ENCODE measurements at regions not wholly inside any gene's neighbourhood (a gene's known extent, or its start where the extent isn't known, plus 50 kb on each side); places are given as distances from the start of the nearest gene placed in this dataset.

GRCh38 chr9:25964239-25964638 lies 286.0 kb upstream of the TUSC1 start:
- TF ChIP-seq ZNF626 (tag by site-specific recombination; IDR thresholded peaks at IDR 0.05) (no peak), ZNF169 (tag by site-specific recombination; IDR thresholded peaks at IDR 0.05) (no peak), ZNF654 (tag by site-specific recombination; IDR thresholded peaks at IDR 0.05; ENCODE audit: low read depth) (peak; percentile 78)
- Histone ChIP-seq H3K27ac (ENCODE audit: extremely low read depth, low read depth, low read length) (no peak overlapping the region), H3K4me3 (ENCODE audit: low read depth, low read length) (no peak overlapping the region), H3K36me3 (ENCODE audit: control insufficient read depth in 2 of 2, insufficient read depth in 1 of 2, low read length in 2 of 2) (no peaks in the 10 kb centered on the region), H3K9me3 (ENCODE audit: control insufficient read depth, insufficient read depth, low read depth, low read length) (no peaks in the 10 kb centered on the region), H3K4me1 (ENCODE audit: control insufficient read depth, insufficient read depth, low read length) (no peaks in the 10 kb centered on the region)
- CTCF ChIA-PET, result interaction anchor here (0.7 to 2.7 kb wide), 5 partner anchors 8 to 362 kb away, joined by 3 to 19 read pairs (median 4); no protein-coding TSS in a partner anchor
- POLR2A ChIA-PET, result no interaction called here

GRCh38 chr9:25960178-25960577 lies 281.9 kb upstream of the TUSC1 start:
- Histone ChIP-seq H3K4me3 (ENCODE audit: low read depth, low read length) (no peak overlapping the region), H3K36me3 (ENCODE audit: control insufficient read depth in 2 of 2, insufficient read depth in 1 of 2, low read length in 2 of 2) (no peaks in the 10 kb centered on the region), H3K4me1 (ENCODE audit: control insufficient read depth, insufficient read depth, low read length) (no peaks in the 10 kb centered on the region), H3K9me3 (ENCODE audit: control insufficient read depth, insufficient read depth, low read depth, low read length) (no peaks in the 10 kb centered on the region), H3K27ac (ENCODE audit: extremely low read depth, low read depth, low read length) (no peak overlapping the region)
- ChIA-PET POLR2A (no interaction called here), CTCF (no interaction called here)
- no peak for TF ChIP-seq ZNF549 (tag by site-specific recombination; IDR thresholded peaks at IDR 0.05)
- no peak for TF ChIP-seq ZNF416 (tag by site-specific recombination; IDR thresholded peaks at IDR 0.05)

GRCh38 chr9:25954209-25954608 lies 276.0 kb upstream of the TUSC1 start:
- no peak for TF ChIP-seq BCL11A (tag by site-specific recombination; IDR thresholded peaks at IDR 0.05; ENCODE audit: low read depth)
- no peak for TF ChIP-seq AEBP2 (tag by site-specific recombination; IDR thresholded peaks at IDR 0.05; ENCODE audit: borderline replicate concordance)
- TF ChIP-seq KLF9 (tag by site-specific recombination; IDR thresholded peaks at IDR 0.05; ENCODE audit: low read depth), result no peak
- no peak for TF ChIP-seq ZNF280D (tag by site-specific recombination; IDR thresholded peaks at IDR 0.05)
- TF ChIP-seq ZNF76 (tag by site-specific recombination; IDR thresholded peaks at IDR 0.05; ENCODE audit: borderline replicate concordance, low read depth), result no peak
- no peak for TF ChIP-seq HOXD13 (CRISPR knock-in tag; IDR thresholded peaks at IDR 0.05; ENCODE audit: borderline replicate concordance)
- TF ChIP-seq GLIS1 (tag by site-specific recombination; IDR thresholded peaks at IDR 0.05), result no peak
- no peak for TF ChIP-seq ZSCAN18 (tag by site-specific recombination; IDR thresholded peaks at IDR 0.05)
- no peak for TF ChIP-seq ZNF513 (tag by site-specific recombination; IDR thresholded peaks at IDR 0.05)
- no peak for TF ChIP-seq ZNF624 (tag by site-specific recombination; IDR thresholded peaks at IDR 0.05)
- no peak for TF ChIP-seq ZBTB44 (tag by site-specific recombination; IDR thresholded peaks at IDR 0.05)
- no peak for TF ChIP-seq ZNF501 (tag by site-specific recombination; IDR thresholded peaks at IDR 0.05)
- TF ChIP-seq ZNF221 (tag by site-specific recombination; IDR thresholded peaks at IDR 0.05; ENCODE audit: borderline replicate concordance), result no peak
- TF ChIP-seq ZNF239 (tag by site-specific recombination; IDR thresholded peaks at IDR 0.05), result no peak
- no peak for TF ChIP-seq ZNF140 (tag by site-specific recombination; IDR thresholded peaks at IDR 0.05)
- H3K4me1 ChIP-seq (ENCODE audit: control insufficient read depth, insufficient read depth, low read length), result no peaks in the 10 kb centered on the region
- H3K27ac ChIP-seq (ENCODE audit: extremely low read depth, low read depth, low read length), result no peak overlapping the region
- ChIA-PET POLR2A (no interaction called here), CTCF (interaction anchor here (1.0 kb wide), 1 partner anchor 11 kb away, joined by 4 read pairs; no protein-coding TSS in a partner anchor)
- no peak overlapping the region for H3K4me3 ChIP-seq (ENCODE audit: low read depth, low read length)
- H3K9me3 ChIP-seq (ENCODE audit: control insufficient read depth, insufficient read depth, low read depth, low read length), result no peaks in the 10 kb centered on the region
- no peaks in the 10 kb centered on the region for H3K36me3 ChIP-seq (ENCODE audit: control insufficient read depth in 2 of 2, insufficient read depth in 1 of 2, low read length in 2 of 2)

Measured in HEK293 (cell line).